MM.1S (cell line): ENCODE measurements at regions not wholly inside any gene's neighbourhood (a gene's known extent, or its start where the extent isn't known, plus 50 kb on each side); places are given as distances from the start of the nearest gene placed in this dataset.

Experiments
- EZH2 ChIP-seq: fragments of 300-600 bp; sonication (generic); optimal IDR thresholded peaks from 2 replicates; pipeline ENCODE3; 2017; ENCODE audit warnings: low read depth, mild to moderate bottlenecking, antibody characterized with exemption, low read length, mixed read lengths
- EZH2phosphoT487 ChIP-seq: fragments of 300-600 bp; sonication (generic); IDR thresholded peaks from 2 replicates; pipeline ENCODE4 v1.6.1; 2018; ENCODE audit warnings: antibody characterized with exemption, low read length
- TF ChIP-seq, protein P1 (sequence below): fragments of 300-600 bp; sonication (generic); IDR thresholded peaks from 2 replicates; pipeline ENCODE4 v1.5.1; 2016; ENCODE audit warnings: antibody characterized with exemption, low read length, mixed read lengths

DNA sequence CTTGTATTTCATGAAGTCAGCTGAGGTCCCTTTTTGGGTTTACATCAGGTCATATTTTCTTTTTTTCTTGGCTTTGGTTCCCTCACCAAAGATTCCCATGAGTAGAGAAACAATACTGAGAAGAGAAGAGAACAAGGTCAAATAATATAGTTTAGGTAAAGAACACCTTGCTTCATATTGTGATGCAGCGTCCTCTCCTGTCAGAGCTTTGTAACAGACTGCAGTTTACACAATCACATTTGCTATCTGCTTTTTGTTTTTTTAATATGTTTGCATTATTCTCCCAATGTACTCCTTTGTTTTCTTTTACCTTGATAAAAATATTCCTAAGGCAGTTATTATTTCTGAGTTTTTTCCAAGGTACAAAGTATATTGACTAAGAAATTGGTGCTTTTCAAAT, 283.2 kb downstream of the SHOX2 start:
- TF ChIP-seq, protein P1, sequence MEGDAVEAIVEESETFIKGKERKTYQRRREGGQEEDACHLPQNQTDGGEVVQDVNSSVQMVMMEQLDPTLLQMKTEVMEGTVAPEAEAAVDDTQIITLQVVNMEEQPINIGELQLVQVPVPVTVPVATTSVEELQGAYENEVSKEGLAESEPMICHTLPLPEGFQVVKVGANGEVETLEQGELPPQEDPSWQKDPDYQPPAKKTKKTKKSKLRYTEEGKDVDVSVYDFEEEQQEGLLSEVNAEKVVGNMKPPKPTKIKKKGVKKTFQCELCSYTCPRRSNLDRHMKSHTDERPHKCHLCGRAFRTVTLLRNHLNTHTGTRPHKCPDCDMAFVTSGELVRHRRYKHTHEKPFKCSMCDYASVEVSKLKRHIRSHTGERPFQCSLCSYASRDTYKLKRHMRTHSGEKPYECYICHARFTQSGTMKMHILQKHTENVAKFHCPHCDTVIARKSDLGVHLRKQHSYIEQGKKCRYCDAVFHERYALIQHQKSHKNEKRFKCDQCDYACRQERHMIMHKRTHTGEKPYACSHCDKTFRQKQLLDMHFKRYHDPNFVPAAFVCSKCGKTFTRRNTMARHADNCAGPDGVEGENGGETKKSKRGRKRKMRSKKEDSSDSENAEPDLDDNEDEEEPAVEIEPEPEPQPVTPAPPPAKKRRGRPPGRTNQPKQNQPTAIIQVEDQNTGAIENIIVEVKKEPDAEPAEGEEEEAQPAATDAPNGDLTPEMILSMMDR = no peak
- TF ChIP-seq EZH2phosphoT487 (no peak), EZH2 (no peak)
